H1 (cell line): ENCODE measurements at regions not wholly inside any gene's neighbourhood (a gene's known extent, or its start where the extent isn't known, plus 50 kb on each side); places are given as distances from the start of the nearest gene placed in this dataset.

Experiments
- CBX5 ChIP-seq: fragments of 300-800, 300-1000 bp; sonication (generic); IDR thresholded peaks from 2 replicates; pipeline ENCODE4 v1.7.1; 2016; ENCODE audit warnings: antibody characterized with exemption, low read length, low read depth
- CHD1 ChIP-seq: IDR thresholded peaks from 2 replicates; pipeline ENCODE4 v1.6.1; 2012; ENCODE audit warnings: low read depth, low read length, improper control_type of control experiment
- CREB1 ChIP-seq: IDR thresholded peaks from 2 replicates; pipeline ENCODE4 v1.6.1; 2012; ENCODE audit warnings: inconsistent platforms
- CTCF ChIP-seq, 3 experiments: IDR thresholded peaks; 1 replicate in 2 of 3; 2 replicates in 1 of 3; pipeline versions ENCODE4 v1.5.1 to v1.6.1; 2011; ENCODE audit warnings: low read length in 3 of 3, mild to moderate bottlenecking in 3 of 3, inconsistent platforms in 2 of 3, low read depth in 1 of 3, moderate library complexity in 1 of 3; ENCODE audit not compliant: insufficient read depth in 1 of 3; ENCODE audit errors: control extremely low read depth in 1 of 3
- EP300 ChIP-seq, 2 experiments: IDR thresholded peaks; 1 replicate in 1 of 2; 2 replicates in 1 of 2; pipeline ENCODE4 v1.6.1; 2011 to 2012; ENCODE audit warnings: low read depth in 2 of 2, low read length in 2 of 2, mild to moderate bottlenecking in 2 of 2, borderline replicate concordance in 1 of 2, inconsistent platforms in 1 of 2, moderate library complexity in 1 of 2
- EZH2 ChIP-seq: fragments of 200-600 bp; sonication (generic); IDR thresholded peaks from 2 replicates; pipeline ENCODE4 v1.7.1; 2012; ENCODE audit warnings: low read depth, mild to moderate bottlenecking, moderate library complexity, low read length, inconsistent platforms; ENCODE audit not compliant: severe bottlenecking
- HDAC2 ChIP-seq, 2 experiments: fragments of 300-600 bp in 1 of 2; sonication (generic) in 1 of 2; IDR thresholded peaks; 2 replicates each; pipeline ENCODE4 v1.6.1; 2011 to 2012; ENCODE audit warnings: low read depth in 2 of 2, low read length in 2 of 2, mild to moderate bottlenecking in 2 of 2, moderate library complexity in 2 of 2, borderline replicate concordance in 1 of 2, inconsistent platforms in 1 of 2
- PHF8 ChIP-seq: fragments of 200-600 bp; sonication (generic); conservative IDR thresholded peaks from 2 replicates; pipeline ENCODE4 v1.7.1; 2012; ENCODE audit warnings: low read depth, mild to moderate bottlenecking, inconsistent platforms, low read length, moderate library complexity
- POLR2A ChIP-seq, 2 experiments: IDR thresholded peaks; 1 replicate in 1 of 2; 2 replicates in 1 of 2; pipeline ENCODE4 v1.6.1; 2011; ENCODE audit warnings: low read depth in 2 of 2, low read length in 2 of 2, mild to moderate bottlenecking in 2 of 2; ENCODE audit errors: control extremely low read depth in 1 of 2
- RFX5 ChIP-seq: IDR thresholded peaks from 2 replicates; pipeline ENCODE4 v1.6.1; 2011; ENCODE audit warnings: low read depth, low read length, improper control_type of control experiment, borderline replicate concordance
- RNF2 ChIP-seq: fragments of 200-900, 300-1000 bp; sonication (generic); IDR thresholded peaks from 2 replicates; pipeline ENCODE4 v1.7.1; 2016; ENCODE audit warnings: borderline replicate concordance, low read depth, mild to moderate bottlenecking, antibody characterized with exemption, low read length; ENCODE audit not compliant: poor library complexity, severe bottlenecking; ENCODE audit errors: missing control alignments
- RXRA ChIP-seq: IDR thresholded peaks from 2 replicates; pipeline ENCODE4 v1.6.1; 2011; ENCODE audit warnings: low read depth, mild to moderate bottlenecking, low read length, moderate library complexity; ENCODE audit not compliant: insufficient read depth
- TAF1 ChIP-seq: IDR thresholded peaks from 2 replicates; pipeline ENCODE4 v1.6.1; 2011; ENCODE audit warnings: mild to moderate bottlenecking, low read depth, low read length

DNA sequence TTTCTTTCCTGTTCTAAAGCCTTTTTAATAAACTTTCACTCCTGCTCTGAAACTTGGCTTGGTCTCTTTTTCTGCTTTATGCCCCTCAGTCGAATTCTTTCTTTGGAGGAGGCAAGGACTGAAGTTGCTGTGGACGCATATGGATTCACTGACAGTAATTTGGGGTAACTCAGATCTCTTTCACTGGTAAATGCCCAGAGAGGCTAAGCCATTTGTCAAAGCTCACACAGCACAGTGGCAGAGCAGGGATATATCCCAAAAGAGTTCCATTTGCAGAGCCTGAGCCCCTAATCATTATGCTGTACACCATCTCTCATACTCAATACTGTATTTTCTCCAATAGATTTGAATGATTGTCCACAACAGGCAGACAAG is 72.3 kb upstream of the GALNT15 start:
- TF ChIP-seq CTCF (IDR thresholded peaks at IDR 0.05; ENCODE audit: control extremely low read depth in 1 of 3, insufficient read depth in 1 of 3, low read depth in 1 of 3, low read length in 3 of 3) (no peak), EZH2 (no peak), RXRA (no peak), POLR2A (IDR thresholded peaks at IDR 0.05; ENCODE audit: control extremely low read depth in 1 of 2, low read depth in 2 of 2, low read length in 2 of 2) (no peak), RFX5 (no peak), TAF1 (no peak), CREB1 (no peak), EP300 (IDR thresholded peaks at IDR 0.05; ENCODE audit: borderline replicate concordance in 1 of 2, low read depth in 2 of 2, low read length in 2 of 2) (no peak), PHF8 (no peak), HDAC2 (IDR thresholded peaks at IDR 0.05; ENCODE audit: borderline replicate concordance in 1 of 2, low read depth in 2 of 2, low read length in 2 of 2) (peak in 1 of 2 experiments; percentile 55; a peak in 1 of 4 replicates), RNF2 (no peak), CHD1 (no peak), CBX5 (no peak)
